ENCODE measurements at regions not wholly inside any gene's neighbourhood (a gene's known extent, or its start where the extent isn't known, plus 50 kb on each side); places are given as distances from the start of the nearest gene placed in this dataset.

GRCh38 chr6:22087960-22088706 is 208.7 kb downstream of the PRL start:
- Histone ChIP-seq H3K56ac (ENCODE audit: low read length) (no peak overlapping the region), H2BK5ac (ENCODE audit: low read length) (no peak overlapping the region)

DNA sequence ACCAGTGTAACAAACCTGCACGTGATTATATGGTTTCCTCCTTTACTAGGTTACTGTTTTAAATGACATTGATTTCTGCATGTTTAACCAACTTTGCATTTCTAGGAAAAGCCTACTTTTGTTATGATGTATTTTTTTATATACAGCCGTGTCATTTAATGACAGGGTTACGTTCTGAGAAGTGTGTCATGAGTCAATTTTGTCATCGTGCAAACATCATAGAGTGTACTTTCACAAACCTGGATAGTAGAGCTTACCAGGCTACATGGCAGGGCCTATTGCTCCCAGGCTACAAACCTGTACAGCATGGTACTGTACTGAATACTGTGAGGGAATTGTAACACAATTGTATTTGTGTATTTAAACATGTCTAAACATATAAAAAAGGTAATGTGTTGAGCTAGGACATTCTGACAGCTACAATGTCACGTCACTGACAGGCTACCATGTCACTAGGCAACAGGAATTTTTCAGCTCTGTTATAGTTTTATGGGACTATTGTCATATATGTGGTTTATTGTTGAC is 205.3 kb downstream of the PRL start:
- no peak overlapping the region for H3K4ac ChIP-seq (ENCODE audit: low read depth, low read length)
- H3K27me3 ChIP-seq (ENCODE audit: insufficient read depth, low read length, poor library complexity), result no peaks in the 10 kb centered on the region
- H4K5ac ChIP-seq (ENCODE audit: low read length), result no peak overlapping the region
- H2BK120ac ChIP-seq (ENCODE audit: low read depth, low read length), result no peak overlapping the region
- H3K4me2 ChIP-seq (ENCODE audit: low read length), result no peak overlapping the region
- H4K8ac ChIP-seq (ENCODE audit: low read depth, low read length), result no peak overlapping the region
- no peaks in the 10 kb centered on the region for H3K79me1 ChIP-seq (ENCODE audit: low read length)
- no peak overlapping the region for H3K23ac ChIP-seq (ENCODE audit: low read length)
- no peaks in the 10 kb centered on the region for H3K36me3 ChIP-seq (ENCODE audit: control insufficient read depth, insufficient read depth, low read length)
- no peaks in the 10 kb centered on the region for H3K4me1 ChIP-seq (ENCODE audit: control insufficient read depth, low read depth, low read length)
- H2BK15ac ChIP-seq (replicated peaks; ENCODE audit: low read depth), result no peak overlapping the region
- no peak for DNase-seq
- H3K9ac ChIP-seq (ENCODE audit: low read length), result no peak overlapping the region
- WGBS (ENCODE audit: extremely low coverage, insufficient coverage, low lambda C conversion rate), result no CpG with 5 or more reads among the region's 5 CpGs
- no peak overlapping the region for H2AK5ac ChIP-seq (ENCODE audit: low read length)
- no peak overlapping the region for H3K18ac ChIP-seq (ENCODE audit: low read length)
- H3K79me2 ChIP-seq (ENCODE audit: control insufficient read depth, insufficient read depth, low read length), result no peaks in the 10 kb centered on the region
- H3K56ac ChIP-seq (ENCODE audit: low read length), result no peak overlapping the region
- H2BK5ac ChIP-seq (ENCODE audit: low read length), result no peak overlapping the region
- no peak overlapping the region for H3K4me3 ChIP-seq (ENCODE audit: low read length)
- H3K27ac ChIP-seq (ENCODE audit: low read depth, low read length), result no peak overlapping the region

More at GRCh38 chr6:22087960-22088706, 208.7 kb downstream of the PRL start:
- Histone ChIP-seq H2BK15ac (replicated peaks; ENCODE audit: low read depth) (no peak overlapping the region), H2BK120ac (ENCODE audit: low read depth, low read length) (no peak overlapping the region), H3K4me3 (ENCODE audit: low read length) (no peak overlapping the region), H3K23ac (ENCODE audit: low read length) (no peak overlapping the region), H4K5ac (ENCODE audit: low read length) (no peak overlapping the region), H3K4me2 (ENCODE audit: low read length) (no peak overlapping the region), H3K18ac (ENCODE audit: low read length) (no peak overlapping the region), H3K79me2 (ENCODE audit: control insufficient read depth, insufficient read depth, low read length) (no peaks in the 10 kb centered on the region), H3K9ac (ENCODE audit: low read length) (no peak overlapping the region), H3K4me1 (ENCODE audit: control insufficient read depth, low read depth, low read length) (no peaks in the 10 kb centered on the region), H3K27me3 (ENCODE audit: insufficient read depth, low read length, poor library complexity) (no peaks in the 10 kb centered on the region), H3K4ac (ENCODE audit: low read depth, low read length) (no peak overlapping the region), H2AK5ac (ENCODE audit: low read length) (no peak overlapping the region), H3K79me1 (ENCODE audit: low read length) (no peaks in the 10 kb centered on the region), H3K36me3 (ENCODE audit: control insufficient read depth, insufficient read depth, low read length) (no peaks in the 10 kb centered on the region), H4K8ac (ENCODE audit: low read depth, low read length) (no peak overlapping the region), H3K27ac (ENCODE audit: low read depth, low read length) (no peak overlapping the region)
- DNase-seq, result no peak
- no CpG with 5 or more reads among the region's 9 CpGs for WGBS (ENCODE audit: extremely low coverage, insufficient coverage, low lambda C conversion rate)

- Histone ChIP-seq H3K56ac (ENCODE audit: low read length) (no peak overlapping the region), H3K4me3 (ENCODE audit: low read length) (no peak overlapping the region), H2BK120ac (ENCODE audit: low read depth, low read length) (no peak overlapping the region), H4K8ac (ENCODE audit: low read depth, low read length) (no peak overlapping the region), H3K4ac (ENCODE audit: low read depth, low read length) (no peak overlapping the region), H3K9ac (ENCODE audit: low read length) (no peak overlapping the region), H3K36me3 (ENCODE audit: control insufficient read depth, insufficient read depth, low read length) (no peaks in the 10 kb centered on the region), H3K4me1 (ENCODE audit: control insufficient read depth, low read depth, low read length) (no peaks in the 10 kb centered on the region), H3K27me3 (ENCODE audit: insufficient read depth, low read length, poor library complexity) (no peaks in the 10 kb centered on the region), H3K79me2 (ENCODE audit: control insufficient read depth, insufficient read depth, low read length) (no peaks in the 10 kb centered on the region), H3K23ac (ENCODE audit: low read length) (no peak overlapping the region), H2AK5ac (ENCODE audit: low read length) (no peak overlapping the region), H2BK5ac (ENCODE audit: low read length) (no peak overlapping the region), H3K4me2 (ENCODE audit: low read length) (no peak overlapping the region), H3K18ac (ENCODE audit: low read length) (no peak overlapping the region), H3K79me1 (ENCODE audit: low read length) (no peaks in the 10 kb centered on the region), H2BK15ac (replicated peaks; ENCODE audit: low read depth) (no peak overlapping the region), H3K27ac (ENCODE audit: low read depth, low read length) (no peak overlapping the region), H4K5ac (ENCODE audit: low read length) (no peak overlapping the region)
- DNase-seq, result no peak
- no CpG with 5 or more reads among the region's 1 CpG for WGBS (ENCODE audit: extremely low coverage, insufficient coverage, low lambda C conversion rate)
Measured at GRCh38 chr6:22095836-22096235, 201.0 kb downstream of the PRL start.

DNA sequence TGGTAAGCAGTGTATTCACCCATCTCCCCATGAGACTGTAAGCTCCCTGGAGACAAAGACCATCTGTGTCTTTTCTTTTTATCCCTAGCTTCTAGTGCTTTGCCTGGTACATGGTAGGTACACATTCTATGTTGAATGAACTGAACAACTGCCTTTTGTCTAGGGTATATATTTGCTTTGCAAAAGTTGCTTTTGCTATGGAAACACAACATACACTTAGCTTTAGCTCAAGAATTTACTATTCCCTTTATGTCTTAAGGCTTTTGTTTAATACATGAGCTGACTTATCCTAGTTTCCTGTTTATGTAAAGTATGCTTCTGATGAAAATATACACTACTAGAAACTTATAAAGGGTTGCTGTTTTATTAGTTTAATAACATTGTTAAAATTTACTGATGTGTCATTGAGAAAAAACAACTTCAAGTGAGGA is 198.2 kb downstream of the PRL start:
- H2AK5ac ChIP-seq (ENCODE audit: low read length), result no peak overlapping the region
- H3K36me3 ChIP-seq (ENCODE audit: control insufficient read depth, insufficient read depth, low read length), result no peaks in the 10 kb centered on the region
- no peak overlapping the region for H3K4me3 ChIP-seq (ENCODE audit: low read length)
- no peaks in the 10 kb centered on the region for H3K79me2 ChIP-seq (ENCODE audit: control insufficient read depth, insufficient read depth, low read length)
- H3K23ac ChIP-seq (ENCODE audit: low read length), result no peak overlapping the region
- no peak overlapping the region for H2BK5ac ChIP-seq (ENCODE audit: low read length)
- no peak overlapping the region for H4K5ac ChIP-seq (ENCODE audit: low read length)
- no peaks in the 10 kb centered on the region for H3K4me1 ChIP-seq (ENCODE audit: control insufficient read depth, low read depth, low read length)
- no peak overlapping the region for H3K4ac ChIP-seq (ENCODE audit: low read depth, low read length)
- H3K4me2 ChIP-seq (ENCODE audit: low read length), result no peak overlapping the region
- DNase-seq, result no peak
- no peaks in the 10 kb centered on the region for H3K79me1 ChIP-seq (ENCODE audit: low read length)
- no peaks in the 10 kb centered on the region for H3K27me3 ChIP-seq (ENCODE audit: insufficient read depth, low read length, poor library complexity)
- no peak overlapping the region for H4K8ac ChIP-seq (ENCODE audit: low read depth, low read length)
- H3K27ac ChIP-seq (ENCODE audit: low read depth, low read length), result no peak overlapping the region
- no peak overlapping the region for H3K56ac ChIP-seq (ENCODE audit: low read length)
- H2BK15ac ChIP-seq (replicated peaks; ENCODE audit: low read depth), result no peak overlapping the region
- no peak overlapping the region for H3K9ac ChIP-seq (ENCODE audit: low read length)
- no peak overlapping the region for H2BK120ac ChIP-seq (ENCODE audit: low read depth, low read length)
- no peak overlapping the region for H3K18ac ChIP-seq (ENCODE audit: low read length)

DNA sequence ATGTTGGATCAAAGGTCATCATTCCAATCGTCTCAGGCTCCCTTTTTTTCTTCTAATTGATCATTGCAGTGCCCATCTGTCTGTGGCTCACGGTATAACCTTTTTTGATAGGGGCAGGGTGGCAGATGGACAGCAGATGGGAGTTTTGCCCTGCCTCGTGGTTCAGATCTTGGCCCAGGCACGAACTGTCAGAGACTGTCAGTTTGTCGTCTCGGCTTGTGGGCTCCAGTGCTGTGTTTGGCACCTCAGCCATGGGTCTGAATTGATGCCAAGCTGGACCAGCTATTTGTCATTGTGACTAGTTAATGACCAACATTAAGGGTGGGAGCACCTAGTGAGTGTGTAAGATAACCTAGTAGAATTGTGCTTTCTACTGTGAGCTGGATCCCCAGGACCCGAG is 197.6 kb downstream of the PRL start:
- Histone ChIP-seq H4K8ac (ENCODE audit: low read depth, low read length) (no peak overlapping the region), H3K79me1 (ENCODE audit: low read length) (no peaks in the 10 kb centered on the region), H2BK120ac (ENCODE audit: low read depth, low read length) (no peak overlapping the region), H4K5ac (ENCODE audit: low read length) (no peak overlapping the region), H3K9ac (ENCODE audit: low read length) (no peak overlapping the region), H3K18ac (ENCODE audit: low read length) (no peak overlapping the region), H3K36me3 (ENCODE audit: control insufficient read depth, insufficient read depth, low read length) (no peaks in the 10 kb centered on the region), H3K56ac (ENCODE audit: low read length) (no peak overlapping the region), H3K4me3 (ENCODE audit: low read length) (no peak overlapping the region), H2BK15ac (replicated peaks; ENCODE audit: low read depth) (no peak overlapping the region), H3K4me2 (ENCODE audit: low read length) (no peak overlapping the region), H3K23ac (ENCODE audit: low read length) (no peak overlapping the region), H2AK5ac (ENCODE audit: low read length) (no peak overlapping the region), H3K27ac (ENCODE audit: low read depth, low read length) (no peak overlapping the region), H3K4ac (ENCODE audit: low read depth, low read length) (no peak overlapping the region), H3K4me1 (ENCODE audit: control insufficient read depth, low read depth, low read length) (no peaks in the 10 kb centered on the region), H3K79me2 (ENCODE audit: control insufficient read depth, insufficient read depth, low read length) (no peaks in the 10 kb centered on the region), H2BK5ac (ENCODE audit: low read length) (no peak overlapping the region), H3K27me3 (ENCODE audit: insufficient read depth, low read length, poor library complexity) (no peaks in the 10 kb centered on the region)
- WGBS (ENCODE audit: extremely low coverage, insufficient coverage, low lambda C conversion rate), result no CpG with 5 or more reads among the region's 7 CpGs
- DNase-seq, result no peak

DNA sequence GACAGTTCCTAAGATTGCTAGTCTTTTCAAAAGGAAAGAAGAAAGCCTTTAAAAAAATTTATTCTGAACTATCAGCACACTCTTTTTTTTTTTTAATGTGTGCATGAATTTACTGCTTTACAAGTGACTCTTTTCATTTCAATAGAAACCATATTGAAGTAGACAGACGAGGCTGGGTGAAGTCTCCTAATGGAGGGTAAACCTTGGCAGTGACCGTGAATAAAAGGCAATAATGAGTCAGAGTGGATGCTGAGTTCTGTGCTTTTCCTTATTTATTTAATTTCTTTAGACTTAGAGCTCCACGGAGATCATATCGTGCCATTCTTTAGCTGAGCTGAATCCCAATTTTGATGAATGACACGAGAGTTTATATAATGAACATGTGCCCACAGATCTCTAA is 196.9 kb downstream of the PRL start:
- no CpG with 5 or more reads among the region's 5 CpGs for WGBS (ENCODE audit: extremely low coverage, insufficient coverage, low lambda C conversion rate)
- no peaks in the 10 kb centered on the region for H3K27me3 ChIP-seq (ENCODE audit: insufficient read depth, low read length, poor library complexity)
- H3K4me1 ChIP-seq (ENCODE audit: control insufficient read depth, low read depth, low read length), result no peaks in the 10 kb centered on the region
- no peak overlapping the region for H3K23ac ChIP-seq (ENCODE audit: low read length)
- no peaks in the 10 kb centered on the region for H3K36me3 ChIP-seq (ENCODE audit: control insufficient read depth, insufficient read depth, low read length)
- H3K4me3 ChIP-seq (ENCODE audit: low read length), result no peak overlapping the region
- no peak for DNase-seq
- H2AK5ac ChIP-seq (ENCODE audit: low read length), result no peak overlapping the region
- no peak overlapping the region for H4K5ac ChIP-seq (ENCODE audit: low read length)
- H2BK15ac ChIP-seq (replicated peaks; ENCODE audit: low read depth), result no peak overlapping the region
- H2BK5ac ChIP-seq (ENCODE audit: low read length), result no peak overlapping the region
- no peak overlapping the region for H3K9ac ChIP-seq (ENCODE audit: low read length)
- no peak overlapping the region for H2BK120ac ChIP-seq (ENCODE audit: low read depth, low read length)
- H3K4ac ChIP-seq (ENCODE audit: low read depth, low read length), result no peak overlapping the region
- no peak overlapping the region for H3K4me2 ChIP-seq (ENCODE audit: low read length)
- H3K79me2 ChIP-seq (ENCODE audit: control insufficient read depth, insufficient read depth, low read length), result no peaks in the 10 kb centered on the region
- no peak overlapping the region for H4K8ac ChIP-seq (ENCODE audit: low read depth, low read length)
- H3K79me1 ChIP-seq (ENCODE audit: low read length), result no peaks in the 10 kb centered on the region
- no peak overlapping the region for H3K27ac ChIP-seq (ENCODE audit: low read depth, low read length)
- H3K56ac ChIP-seq (ENCODE audit: low read length), result no peak overlapping the region
- H3K18ac ChIP-seq (ENCODE audit: low read length), result no peak overlapping the region

All from mesendoderm (in vitro differentiated cells).